GM21360 (cell line): ENCODE measurements at regions not wholly inside any gene's neighbourhood (a gene's known extent, or its start where the extent isn't known, plus 50 kb on each side); places are given as distances from the start of the nearest gene placed in this dataset.
"Not testable (repeated sequence)": the region's sequence is repeated elsewhere in the genome, so short reads cannot be mapped to it uniquely, and the experiment has no call there.

ENCODE experiments used
- ATAC-seq: cut with Tn5 transposase; IDR thresholded peaks from one replicate; pipeline ENCODE4 v1.9.1; 2021; ENCODE audit warnings: mild to moderate bottlenecking, moderate library complexity; ENCODE audit not compliant: unreplicated experiment

DNA sequence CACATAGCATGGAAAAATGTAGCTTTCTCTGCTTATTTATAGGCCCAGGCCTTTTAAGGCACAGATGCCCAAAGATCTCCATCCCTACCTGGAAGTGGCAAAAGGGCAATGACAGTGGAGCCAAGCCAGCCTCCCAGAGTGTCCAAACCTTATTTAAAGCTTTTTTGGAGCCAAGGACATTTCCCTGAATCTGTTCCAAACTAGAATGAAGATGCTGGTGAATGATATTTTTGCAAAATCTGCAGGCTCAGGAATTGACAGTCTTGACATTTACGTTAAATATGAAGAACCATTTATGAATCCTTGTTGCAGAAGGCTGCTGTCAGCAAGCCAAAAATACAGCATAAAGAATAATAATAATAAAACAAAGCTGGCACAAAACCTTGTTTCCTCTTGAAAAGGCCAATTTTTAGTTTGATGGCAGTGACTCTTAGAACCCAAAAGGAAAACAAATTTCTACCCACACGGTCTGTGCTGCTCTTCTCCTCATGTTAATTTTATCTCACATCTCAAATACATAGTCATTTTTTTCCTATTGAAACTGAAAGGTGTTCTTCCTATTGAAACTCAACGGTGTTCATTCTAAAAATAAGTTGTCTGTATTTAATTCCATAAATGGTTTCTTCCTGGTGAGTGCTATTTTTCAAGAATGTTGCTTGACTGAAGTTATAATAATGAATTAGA lies 206.3 kb upstream of the TBL1X start:
- ATAC-seq: no peak

DNA sequence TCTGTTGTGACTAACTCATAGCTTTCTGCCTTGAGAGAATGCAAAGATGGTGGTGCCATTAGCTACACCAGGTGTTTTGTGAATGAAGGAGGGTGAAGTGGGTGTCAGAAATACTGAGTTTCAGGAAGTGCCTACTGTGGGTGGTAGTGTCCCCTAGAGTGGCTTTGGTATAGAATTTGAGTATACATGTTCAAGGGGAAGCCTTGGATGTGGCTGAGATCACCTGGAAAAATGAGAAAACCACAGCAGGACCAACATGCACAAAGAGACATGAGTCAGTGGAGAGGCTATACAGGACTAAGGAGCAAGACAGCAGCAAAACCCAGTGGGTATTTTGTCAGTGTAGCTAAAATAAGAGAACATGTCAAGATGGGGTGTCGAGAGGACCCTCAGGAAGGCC lies 204.3 kb upstream of the TBL1X start:
- no peak for ATAC-seq

GRCh38 chrX:9267415-9267814 lies 197.4 kb upstream of the TBL1X start:
- ATAC-seq: no peak

GRCh38 chrX:9269134-9269533 lies 195.7 kb upstream of the TBL1X start:
- no peak for ATAC-seq

DNA sequence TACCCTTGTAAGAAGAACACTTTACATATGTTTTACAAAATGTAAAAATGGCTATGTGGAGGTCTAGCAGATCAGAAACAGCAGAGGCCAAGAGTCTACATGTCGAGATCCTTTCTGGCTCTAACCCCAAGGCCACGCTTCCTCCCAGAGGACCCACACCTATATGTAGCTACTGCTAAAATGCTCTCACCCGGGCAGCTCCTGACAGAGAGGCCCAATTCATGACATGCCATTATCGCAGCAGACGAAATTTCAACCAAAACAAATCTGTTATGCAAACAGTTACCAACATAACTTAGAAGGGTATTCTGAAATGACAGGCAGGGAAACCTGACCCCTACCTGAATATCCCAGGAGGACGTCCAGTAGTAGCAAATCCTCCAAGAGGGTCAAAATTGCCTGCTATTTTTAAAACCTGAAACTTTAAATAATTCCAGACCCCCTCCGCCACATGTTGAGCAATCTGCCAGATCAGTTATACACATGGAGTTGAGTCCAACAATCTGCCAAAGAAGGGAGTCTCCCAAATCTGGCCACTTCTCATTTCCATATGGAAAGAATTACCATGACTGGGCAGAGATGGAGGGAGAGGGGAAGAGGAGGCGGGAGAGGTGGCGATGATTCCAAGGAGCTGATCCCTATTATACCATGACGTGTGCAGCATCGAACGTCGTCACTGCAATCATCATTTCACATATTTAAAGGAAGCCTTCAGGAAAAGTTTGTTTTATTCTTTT lies 192.9 kb upstream of the TBL1X start:
- ATAC-seq: no peak

GRCh38 chrX:9273744-9274143 lies 191.1 kb upstream of the TBL1X start:
- ATAC-seq: no peak

GRCh38 chrX:9278475-9279233 lies 186.2 kb upstream of the TBL1X start:
- no peak for ATAC-seq

- no peak for ATAC-seq
Measured at GRCh38 chrX:9279234-9279544, 185.7 kb upstream of the TBL1X start.

DNA sequence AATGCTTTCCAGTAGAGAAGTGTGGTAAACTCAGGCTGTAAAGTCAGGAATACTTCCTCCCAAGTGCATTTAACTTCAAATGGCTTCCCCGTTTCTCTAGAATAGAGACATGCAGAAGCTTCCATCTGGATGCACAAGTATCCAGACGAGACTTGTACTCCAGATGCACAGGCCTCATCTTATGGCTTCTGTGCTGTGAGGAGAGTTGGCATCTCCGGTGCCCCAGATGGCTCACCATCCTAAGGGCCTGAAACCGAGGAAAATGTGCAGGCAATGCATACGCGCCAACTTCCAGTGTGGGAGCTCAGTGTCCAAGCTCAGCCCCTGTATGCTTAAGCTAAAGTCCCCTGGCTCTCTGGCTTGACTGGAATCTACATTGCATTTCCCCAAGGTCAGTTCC lies 184.0 kb upstream of the TBL1X start:
- no peak for ATAC-seq

GRCh38 chrX:9282325-9282724 lies 182.5 kb upstream of the TBL1X start:
- no peak for ATAC-seq

- ATAC-seq: no peak
Measured at GRCh38 chrX:9285342-9285771, 179.5 kb upstream of the TBL1X start.

- no peak for ATAC-seq
Measured at GRCh38 chrX:9286234-9286633, 178.6 kb upstream of the TBL1X start.

DNA sequence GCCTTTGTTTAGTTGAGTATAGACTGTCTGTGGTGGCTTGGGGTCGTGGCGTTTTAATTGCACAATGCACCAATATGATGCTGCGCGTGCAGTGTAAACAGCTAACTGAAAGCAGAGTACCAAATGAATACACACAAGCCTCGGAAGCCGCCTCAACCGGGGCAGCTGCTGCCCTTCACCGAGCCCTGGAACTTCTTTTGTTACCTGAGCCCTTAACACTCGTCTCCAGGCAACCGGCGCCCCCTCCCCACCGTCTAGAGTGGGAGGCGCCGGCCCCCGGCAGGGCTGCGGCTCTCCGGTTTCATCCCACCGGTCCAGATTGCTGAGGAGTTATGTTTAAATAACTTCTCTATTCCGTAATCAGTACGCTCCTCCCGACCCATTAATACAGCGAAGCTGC lies 173.2 kb upstream of the TBL1X start:
- no peak for ATAC-seq

DNA sequence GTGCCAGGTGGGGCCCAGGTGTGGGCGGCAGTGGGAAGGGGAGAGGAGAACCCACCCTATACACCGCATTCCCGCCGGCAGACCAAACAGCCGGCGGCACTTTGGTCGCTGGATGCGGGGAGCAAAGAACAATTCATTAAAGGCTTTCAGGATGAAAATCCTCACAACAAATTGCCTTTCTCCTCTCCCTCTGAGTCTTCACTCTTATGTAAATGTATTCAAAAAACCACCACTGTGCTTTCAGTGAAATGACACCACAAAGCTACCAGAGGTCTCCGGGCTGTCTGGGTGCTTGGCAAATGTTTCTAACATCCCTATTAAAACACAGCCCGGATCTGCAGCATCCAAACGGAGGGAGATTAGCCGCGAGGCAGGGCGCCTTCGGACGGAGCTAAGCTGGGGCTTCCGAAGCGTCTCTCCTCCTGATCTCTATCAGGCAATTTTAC lies 171.8 kb upstream of the TBL1X start:
- ATAC-seq: no peak

GRCh38 chrX:9293903-9294302 lies 171.0 kb upstream of the TBL1X start:
- no peak for ATAC-seq

DNA sequence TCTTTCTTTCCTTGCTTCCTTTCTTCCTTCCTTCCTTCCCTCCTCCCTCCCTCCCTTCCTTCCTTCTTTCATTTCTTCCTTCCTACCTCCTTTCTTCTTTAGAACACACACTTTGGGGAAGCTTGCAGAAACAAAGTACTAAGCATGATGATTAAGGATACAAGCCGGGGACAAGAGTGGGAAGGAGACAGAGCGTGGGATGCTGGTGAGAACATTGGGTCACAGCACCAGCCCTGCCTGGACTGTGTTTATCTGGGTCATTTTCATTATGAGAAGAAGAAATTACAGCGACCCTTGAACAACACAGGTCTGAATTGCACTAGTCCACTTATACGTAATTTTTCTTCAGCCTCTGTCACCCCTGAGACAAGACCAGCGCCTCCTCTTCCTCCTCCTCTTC lies 169.3 kb upstream of the TBL1X start:
- no peak for ATAC-seq

DNA sequence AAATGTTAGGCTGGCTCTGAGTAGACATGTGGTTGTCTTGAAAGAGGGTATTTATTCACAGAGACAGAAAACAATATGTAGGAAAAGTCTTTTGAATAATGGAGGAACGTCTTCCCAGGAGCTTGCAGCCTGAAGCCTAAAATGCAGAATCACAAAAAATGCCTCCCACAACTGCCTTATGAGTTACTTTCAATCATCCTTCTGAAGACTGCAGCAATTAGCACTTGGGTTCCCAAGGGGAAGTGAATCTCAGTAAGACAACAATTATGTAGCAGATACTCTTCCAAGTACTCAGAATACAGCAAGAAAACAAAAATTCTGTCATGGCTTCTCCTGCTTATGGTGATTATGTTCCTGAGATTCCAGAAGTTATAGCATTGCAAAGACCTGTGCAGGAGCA lies 166.6 kb upstream of the TBL1X start:
- no peak for ATAC-seq

GRCh38 chrX:9299681-9300080 lies 165.2 kb upstream of the TBL1X start:
- ATAC-seq: not testable (repeated sequence)

GRCh38 chrX:9301836-9302235 lies 163.0 kb upstream of the TBL1X start:
- no peak for ATAC-seq

DNA sequence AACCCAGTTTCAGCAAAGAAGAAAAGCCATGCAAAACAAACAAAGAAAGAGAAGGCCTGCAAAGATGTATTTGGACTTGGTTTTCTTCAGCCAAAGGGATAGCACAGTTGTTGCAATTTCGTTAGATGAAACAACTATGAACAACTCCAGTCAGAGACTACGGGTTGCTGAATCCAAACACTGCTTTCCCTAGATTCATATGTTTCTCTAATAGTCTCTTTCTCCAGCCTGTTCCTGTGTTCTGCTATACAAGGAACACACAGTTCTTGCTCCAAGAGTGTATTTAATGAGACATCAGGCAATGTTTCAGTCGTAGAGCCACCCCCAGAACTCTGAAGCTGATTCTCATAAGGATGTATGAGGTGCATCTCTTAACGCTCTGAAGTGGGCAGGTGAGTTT lies 162.5 kb upstream of the TBL1X start:
- ATAC-seq: no peak

DNA sequence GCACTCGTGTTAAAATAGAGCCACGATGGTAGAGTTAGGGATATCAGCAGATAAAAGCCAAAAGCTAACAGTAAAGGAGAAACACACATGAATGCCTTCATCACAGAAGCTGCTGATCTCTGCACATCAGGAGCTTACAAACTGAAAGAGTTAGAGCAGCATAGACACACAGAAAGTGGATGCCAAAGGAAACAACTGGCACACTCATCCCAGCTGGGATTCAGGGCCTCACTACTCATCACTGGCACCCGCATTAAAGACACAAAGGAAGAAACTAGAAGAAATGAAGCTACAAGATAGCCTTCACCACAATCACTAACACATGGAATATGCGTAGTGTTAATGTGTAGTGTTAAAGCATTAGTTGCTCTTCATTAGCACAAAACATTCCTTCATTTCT lies 156.4 kb upstream of the TBL1X start:
- no peak for ATAC-seq

DNA sequence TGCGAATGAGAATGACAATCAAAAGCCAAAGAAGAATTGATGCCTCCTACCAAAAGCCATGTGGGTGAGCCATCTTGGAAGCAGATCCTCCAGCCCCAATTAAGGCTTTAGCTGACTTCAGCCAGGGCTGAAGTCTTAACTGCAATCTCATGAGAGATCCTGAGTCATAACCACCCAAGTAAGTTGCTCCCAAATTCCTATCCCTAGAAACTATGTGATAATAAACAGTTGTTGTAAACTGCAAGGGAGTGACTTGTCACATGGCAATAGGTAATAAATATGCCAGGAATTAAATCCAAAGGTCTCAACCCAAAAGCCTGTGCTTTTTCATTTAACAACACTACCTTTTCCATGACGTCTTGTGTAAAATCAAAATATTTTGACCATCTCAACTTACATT lies 154.2 kb upstream of the TBL1X start:
- no peak for ATAC-seq
